ENCODE measurements at regions not wholly inside any gene's neighbourhood (a gene's known extent, or its start where the extent isn't known, plus 50 kb on each side); places are given as distances from the start of the nearest gene placed in this dataset.
"Not testable (repeated sequence)": the region's sequence is repeated elsewhere in the genome, so short reads cannot be mapped to it uniquely, and the experiment has no call there.

DNA sequence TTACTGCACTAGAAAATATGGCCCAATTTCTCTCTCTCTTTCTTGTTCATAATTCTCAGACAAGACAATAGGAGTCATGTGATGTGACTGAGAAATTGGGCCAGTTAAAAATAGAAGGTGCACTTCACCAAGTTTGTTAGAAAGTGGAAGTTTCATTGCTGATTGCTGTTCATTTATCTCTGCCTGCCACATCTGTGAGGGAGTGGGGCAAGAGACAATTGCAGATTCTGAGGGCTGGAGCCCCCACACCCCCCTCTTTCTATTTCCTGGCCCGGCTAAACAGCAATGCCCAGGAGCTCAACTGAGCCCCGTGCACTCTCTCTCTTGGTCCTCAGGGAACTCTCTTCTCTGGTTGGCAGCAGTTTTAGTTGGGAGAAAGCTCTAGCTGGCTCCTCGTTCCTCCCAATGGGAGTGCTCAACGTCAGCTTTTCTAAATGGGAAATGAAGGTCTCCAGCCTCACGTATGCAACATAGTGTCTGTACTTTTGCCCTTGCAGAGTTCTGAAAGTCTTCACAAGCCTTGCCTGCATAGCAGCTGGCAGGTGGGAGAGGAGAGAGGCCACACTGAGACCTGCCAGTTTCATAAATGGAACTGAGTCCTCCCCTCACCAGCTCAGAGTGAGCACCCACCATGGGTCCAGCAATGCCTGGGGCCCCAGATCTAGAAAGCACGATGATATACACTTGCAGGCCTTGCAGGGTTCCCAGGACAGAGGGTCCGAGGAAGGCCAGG is 115.7 kb downstream of the MYCN start:
- no peak for DNase-seq (ENCODE audit: low read depth)

DNA sequence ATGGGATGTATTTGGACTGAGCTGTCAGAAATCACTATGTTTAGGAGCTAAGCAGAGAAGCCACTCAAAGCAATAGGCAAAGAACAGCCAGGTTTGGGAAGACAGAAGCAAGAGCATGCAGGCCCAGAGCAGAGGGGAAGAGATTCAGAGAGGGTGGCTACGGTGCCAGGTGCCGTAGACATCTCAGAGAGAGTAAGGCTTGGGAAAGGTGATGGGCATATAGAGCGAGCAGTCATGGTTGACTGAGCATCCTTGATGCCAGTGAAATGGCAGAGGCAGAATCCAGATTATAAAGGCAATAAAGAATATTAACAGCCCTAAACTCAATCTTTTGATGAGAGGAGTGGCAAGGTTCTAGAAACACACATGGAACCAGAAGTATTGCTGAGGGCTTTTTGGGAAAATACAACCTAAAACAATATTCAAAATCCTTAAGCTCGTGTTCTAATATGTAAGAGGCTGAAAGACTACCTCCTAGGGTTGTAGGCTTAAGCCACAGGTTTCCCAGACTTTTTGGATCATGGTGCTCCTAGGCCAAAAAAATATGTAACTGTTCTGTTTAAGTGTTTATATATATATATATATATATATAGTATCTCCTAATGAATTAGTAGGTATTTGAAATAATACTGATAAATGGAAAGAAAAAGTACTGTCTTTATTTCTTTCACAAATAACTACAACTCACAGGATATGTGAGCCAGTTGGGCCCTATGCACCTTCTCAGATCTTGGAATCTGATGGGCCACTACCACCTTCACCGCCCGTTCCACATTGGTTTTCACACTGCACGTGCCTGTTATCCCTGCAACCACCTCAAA is 113.3 kb downstream of the MYCN start:
- no peak for DNase-seq (ENCODE audit: low read depth)

- DNase-seq (ENCODE audit: low read depth): not testable (repeated sequence)
Observed at GRCh38 chr2:16052571-16053052, 112.3 kb downstream of the MYCN start.

GRCh38 chr2:16051841-16052564 is 111.7 kb downstream of the MYCN start:
- DNase-seq (ENCODE audit: low read depth): no peak

- no peak for DNase-seq (ENCODE audit: low read depth)
Observed at GRCh38 chr2:16050908-16051489, 110.6 kb downstream of the MYCN start.

- no peak for DNase-seq (ENCODE audit: low read depth)
Observed at GRCh38 chr2:16050261-16050907, 110.0 kb downstream of the MYCN start.

DNA sequence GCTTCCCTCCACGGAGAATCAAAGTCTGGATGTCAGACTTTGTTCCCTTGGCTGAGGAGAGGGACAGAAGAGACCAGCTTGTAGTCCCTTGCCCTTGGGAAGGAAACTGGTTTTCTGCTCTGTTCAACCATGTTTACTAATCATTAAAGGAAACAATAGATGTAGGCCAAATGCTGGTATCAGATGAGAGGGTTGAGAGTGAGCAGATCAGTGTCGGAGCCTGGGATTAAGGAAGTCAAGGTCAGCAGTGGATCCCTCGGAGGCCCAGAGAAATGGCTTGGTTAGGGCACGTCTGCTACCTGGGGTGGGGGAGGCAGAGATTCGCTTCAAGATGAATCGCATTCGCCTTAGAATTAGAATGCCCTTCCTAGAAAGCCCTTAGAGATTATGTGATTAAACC is 109.1 kb downstream of the MYCN start:
- DNase-seq (ENCODE audit: low read depth): no peak

DNA sequence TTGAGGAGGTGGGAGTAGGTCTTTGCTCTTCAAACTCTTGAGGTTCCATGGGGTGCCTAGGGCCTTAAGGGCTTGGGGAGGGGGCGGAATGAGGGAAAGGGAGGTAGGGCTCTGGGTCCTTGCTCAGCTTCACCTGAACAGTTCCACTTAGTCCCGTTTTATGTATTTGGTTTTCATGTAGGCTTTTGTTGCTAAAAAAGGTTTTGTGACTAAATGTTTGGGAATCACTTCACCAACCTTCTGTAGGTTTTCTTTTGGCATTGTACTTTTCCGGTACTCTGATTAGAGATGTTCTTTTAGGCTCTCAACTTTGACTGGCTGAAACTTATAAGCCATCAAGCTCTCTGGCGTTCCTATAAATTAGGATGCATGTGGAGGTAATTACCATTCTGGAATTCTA is 108.1 kb downstream of the MYCN start:
- no peak for DNase-seq (ENCODE audit: low read depth)

DNA sequence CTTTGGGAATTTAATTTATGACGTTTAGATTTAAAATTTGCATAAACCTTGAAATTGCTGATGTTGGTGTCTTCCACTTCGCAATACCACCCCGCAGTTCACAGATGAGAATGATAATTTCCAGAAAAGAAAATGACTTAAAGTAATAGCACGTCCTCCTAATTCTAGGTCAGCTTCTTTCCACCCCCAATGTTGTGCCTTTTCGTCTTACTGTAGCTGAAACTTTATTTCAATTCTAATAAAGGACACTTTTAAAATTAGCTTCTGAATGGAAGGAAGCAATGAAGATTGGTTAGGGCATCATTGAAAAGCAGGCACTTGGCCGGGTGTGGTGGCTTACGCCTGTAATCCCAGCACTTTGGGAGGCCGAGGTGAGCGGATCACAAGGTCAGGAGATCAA is 107.4 kb downstream of the MYCN start:
- no peak for DNase-seq (ENCODE audit: low read depth)

GRCh38 chr2:16046649-16047048 is 106.3 kb downstream of the MYCN start:
- DNase-seq (ENCODE audit: low read depth): no peak

- DNase-seq (ENCODE audit: low read depth): no peak
Observed at GRCh38 chr2:16045653-16046352, 105.5 kb downstream of the MYCN start.

GRCh38 chr2:16044946-16045456 is 104.7 kb downstream of the MYCN start:
- no peak for DNase-seq (ENCODE audit: low read depth)

GRCh38 chr2:16043627-16044026 is 103.3 kb downstream of the MYCN start:
- DNase-seq (ENCODE audit: low read depth): no peak

GRCh38 chr2:16043192-16043591 is 102.8 kb downstream of the MYCN start:
- no peak for DNase-seq (ENCODE audit: low read depth)

DNA sequence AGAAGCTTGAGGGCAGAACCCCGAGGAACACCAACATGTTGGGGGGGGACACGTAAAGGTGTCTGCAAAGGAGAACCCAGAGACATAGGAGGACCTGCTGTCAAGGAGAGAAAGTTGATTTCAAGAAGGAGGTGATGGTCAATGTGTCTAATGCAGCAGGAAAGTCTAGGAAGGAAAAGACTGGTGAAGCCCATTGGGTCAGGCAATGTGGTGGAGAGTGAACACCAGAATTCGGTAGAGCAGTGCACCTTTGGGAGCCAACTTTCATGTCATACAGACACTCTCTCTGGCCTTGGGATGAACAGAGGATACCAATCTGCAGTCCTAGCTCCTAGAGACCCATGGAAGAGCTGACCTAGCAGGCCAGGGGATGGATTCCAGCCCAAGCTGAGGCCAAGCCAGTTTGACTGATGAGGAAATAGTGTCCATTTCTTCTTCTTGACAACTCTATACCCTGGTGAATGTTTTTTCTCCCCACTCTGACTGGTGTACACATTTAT is 101.9 kb downstream of the MYCN start:
- no peak for DNase-seq (ENCODE audit: low read depth)

DNA sequence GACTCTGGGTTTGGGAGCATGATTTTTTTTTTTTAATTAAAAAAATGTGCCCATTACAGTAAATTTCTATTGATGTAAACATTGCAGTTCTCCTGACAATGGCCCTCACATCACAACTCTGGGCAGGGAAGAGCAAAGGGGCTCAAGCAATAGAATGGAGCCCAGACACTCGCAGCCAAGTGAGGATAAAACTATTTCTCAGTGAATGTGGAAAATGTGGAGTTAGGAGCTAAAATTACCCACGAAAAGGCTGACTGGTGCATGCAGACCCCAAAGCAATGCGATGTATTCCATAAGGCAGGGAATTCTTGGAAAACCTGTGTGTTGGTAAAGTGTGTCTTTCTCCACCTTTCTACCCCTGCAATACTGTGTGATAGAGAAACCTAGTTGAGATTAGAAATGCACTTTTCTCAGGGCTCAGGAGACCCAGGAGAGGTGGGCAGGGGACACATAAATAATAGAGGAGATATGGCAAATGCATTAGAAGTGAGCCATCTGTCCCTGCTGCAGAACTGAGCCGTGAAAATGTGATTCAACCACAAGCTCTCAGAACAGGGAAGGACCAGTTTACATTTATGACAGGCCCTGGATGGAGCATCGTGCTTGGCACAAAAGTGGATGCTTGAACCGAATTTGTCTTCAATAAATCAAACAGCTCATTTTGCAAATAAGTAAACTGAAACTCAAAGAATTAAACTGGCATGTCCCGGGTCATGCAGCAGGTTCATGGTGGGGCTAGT is 100.1 kb downstream of the MYCN start:
- DNase-seq (ENCODE audit: low read depth): no peak

GRCh38 chr2:16039823-16040222 is 99.5 kb downstream of the MYCN start:
- no peak for DNase-seq (ENCODE audit: low read depth)

DNA sequence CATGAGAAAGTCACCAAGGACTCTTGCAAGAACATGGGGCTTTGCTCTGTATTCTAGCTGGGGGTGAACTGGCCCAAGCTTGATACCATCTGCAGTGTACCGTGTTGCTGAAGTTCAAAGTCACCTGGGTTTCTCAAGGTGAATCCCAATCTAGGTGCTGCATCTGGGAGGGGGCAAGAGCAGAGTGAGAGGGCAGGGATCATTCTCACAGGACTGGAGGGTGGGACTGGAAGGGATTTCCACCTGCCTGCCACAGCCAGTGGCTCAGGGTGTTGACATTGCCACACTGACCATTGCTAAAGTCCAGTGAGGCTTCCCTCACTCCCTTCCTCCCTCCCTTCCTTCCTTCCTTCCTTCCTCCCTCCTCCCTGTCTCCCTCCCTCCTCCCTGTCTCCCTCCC is 98.7 kb downstream of the MYCN start:
- no peak for DNase-seq (ENCODE audit: low read depth)

DNA sequence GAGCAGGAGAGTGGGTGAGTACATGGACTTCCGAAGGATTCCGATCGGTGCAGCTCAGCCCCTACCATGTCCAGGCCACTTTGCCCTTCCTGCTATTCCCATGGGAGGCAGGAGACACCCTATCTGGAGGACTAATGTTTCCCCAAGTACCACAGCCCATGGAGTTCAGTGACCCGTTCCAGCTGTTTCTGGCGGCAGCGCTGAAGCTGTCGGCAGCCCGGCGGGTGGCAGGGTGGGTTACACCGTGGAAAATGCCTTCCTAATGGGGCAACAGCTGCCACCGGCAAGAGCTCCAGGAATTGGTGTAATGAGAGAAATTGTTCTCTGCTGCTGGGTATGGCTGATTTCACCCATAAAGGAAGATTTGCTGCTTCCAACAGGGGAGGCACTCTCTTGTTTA is 98.3 kb downstream of the MYCN start:
- DNase-seq (ENCODE audit: low read depth): no peak

Measured in M059J (cell line).